ENCODE measurements at regions not wholly inside any gene's neighbourhood (a gene's known extent, or its start where the extent isn't known, plus 50 kb on each side); places are given as distances from the start of the nearest gene placed in this dataset.

DNA sequence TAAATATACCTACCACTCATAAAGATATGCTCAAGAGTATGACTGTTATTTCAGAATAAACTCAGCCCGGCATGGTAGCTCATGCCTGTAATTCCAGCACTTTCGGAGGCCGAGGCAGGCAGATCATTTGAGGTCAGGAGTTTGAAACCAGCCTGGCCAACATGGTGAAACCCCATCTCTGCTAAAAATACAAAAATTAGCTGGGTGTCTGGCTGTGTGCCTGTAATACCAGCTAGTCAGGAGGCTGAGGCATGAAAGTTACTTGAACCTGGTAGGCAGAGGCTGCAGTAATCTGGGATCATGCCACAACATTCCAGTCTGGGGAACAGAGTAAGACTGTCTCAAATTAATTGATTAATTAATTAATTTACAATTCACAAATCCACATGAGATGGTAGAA is 208.2 kb upstream of the PDGFD start:
- no peaks in the 10 kb centered on the region for H3K36me3 ChIP-seq (replicated peaks in 1 of 2; ENCODE audit: control insufficient read depth in 1 of 2, insufficient read depth in 2 of 2, low read length in 2 of 2)
- no peaks in the 10 kb centered on the region for H3K27me3 ChIP-seq (ENCODE audit: control insufficient read depth in 1 of 2, insufficient read depth in 2 of 2, low read length in 2 of 2)
- in situ Hi-C loops (cut with HindIII; ENCODE audit: extremely low pct_ligation_motif_present, low pct_unique_long_range_greater_than_20kb): no loop called here
- H3K9me3 ChIP-seq (ENCODE audit: low read length): no peaks in the 10 kb centered on the region
- intact Hi-C loops (cut with micrococcal nuclease; ENCODE audit: unreplicated experiment): no loop called here
- no peak for DNase-seq (ENCODE audit: low spot score)
- ATAC-seq: no peak
- 15% methylated on average over 2 of the region's 3 CpGs for WGBS (ENCODE audit: low lambda C conversion rate)
- H3K9ac ChIP-seq (ENCODE audit: insufficient read depth, low read depth, low read length): no peak overlapping the region
- H3K4me1 ChIP-seq (ENCODE audit: insufficient read depth, low read length): no peaks in the 10 kb centered on the region
- H3K4me2 ChIP-seq (ENCODE audit: low read depth, low read length): no peak overlapping the region
- no peak overlapping the region for H2AFZ ChIP-seq (ENCODE audit: low read length)
- BruUV-seq (replicated peaks): no TSS peak
- no peaks in the 10 kb centered on the region for H4K20me1 ChIP-seq (ENCODE audit: insufficient read depth, low read length)
- POLR2A ChIA-PET: no interaction called here
- CTCF ChIA-PET (ENCODE audit: low intra/inter-chr PET ratio, low total read pairs): no interaction called here
- H3K4me3 ChIP-seq (replicated peaks in 1 of 3; ENCODE audit: insufficient read depth in 1 of 3, low read depth in 2 of 3, low read length in 3 of 3): no peak overlapping the region
- no peak overlapping the region for H3K27ac ChIP-seq (ENCODE audit: extremely low read length, insufficient read depth, low read length)
- H3K79me2 ChIP-seq (ENCODE audit: insufficient read depth, low read length): no peaks in the 10 kb centered on the region
- no peak for FAIRE-seq
- TF ChIP-seq ATF2 (CRISPR knock-in tag; IDR thresholded peaks at IDR 0.05) (no peak), MAFF (IDR thresholded peaks at IDR 0.05; ENCODE audit: low read depth, low read length) (no peak), HES4 (CRISPR knock-in tag; IDR thresholded peaks at IDR 0.05; ENCODE audit: borderline replicate concordance) (no peak), SRSF9 (IDR thresholded peaks at IDR 0.05; ENCODE audit: borderline replicate concordance, insufficient read depth, low read depth, low read length, poor library complexity, severe bottlenecking) (no peak), ATF7 (IDR thresholded peaks at IDR 0.05) (no peak), ATF7 (CRISPR knock-in tag; IDR thresholded peaks at IDR 0.05) (no peak), NR2C2 (CRISPR knock-in tag; IDR thresholded peaks at IDR 0.05; ENCODE audit: borderline replicate concordance) (no peak), ZNF317 (CRISPR knock-in tag; IDR thresholded peaks at IDR 0.05) (no peak), ZNF556 (CRISPR knock-in tag; IDR thresholded peaks at IDR 0.05; ENCODE audit: borderline replicate concordance) (no peak), ARID5B (CRISPR knock-in tag; IDR thresholded peaks at IDR 0.05) (no peak), RFX3 (CRISPR knock-in tag; IDR thresholded peaks at IDR 0.05) (no peak), ZNF17 (CRISPR knock-in tag; IDR thresholded peaks at IDR 0.05) (no peak), KLF15 (CRISPR knock-in tag; IDR thresholded peaks at IDR 0.05; ENCODE audit: borderline replicate concordance) (no peak), ARID4A (CRISPR knock-in tag; IDR thresholded peaks at IDR 0.05; ENCODE audit: borderline replicate concordance) (no peak)
- TF ChIP-seq, protein P1, sequence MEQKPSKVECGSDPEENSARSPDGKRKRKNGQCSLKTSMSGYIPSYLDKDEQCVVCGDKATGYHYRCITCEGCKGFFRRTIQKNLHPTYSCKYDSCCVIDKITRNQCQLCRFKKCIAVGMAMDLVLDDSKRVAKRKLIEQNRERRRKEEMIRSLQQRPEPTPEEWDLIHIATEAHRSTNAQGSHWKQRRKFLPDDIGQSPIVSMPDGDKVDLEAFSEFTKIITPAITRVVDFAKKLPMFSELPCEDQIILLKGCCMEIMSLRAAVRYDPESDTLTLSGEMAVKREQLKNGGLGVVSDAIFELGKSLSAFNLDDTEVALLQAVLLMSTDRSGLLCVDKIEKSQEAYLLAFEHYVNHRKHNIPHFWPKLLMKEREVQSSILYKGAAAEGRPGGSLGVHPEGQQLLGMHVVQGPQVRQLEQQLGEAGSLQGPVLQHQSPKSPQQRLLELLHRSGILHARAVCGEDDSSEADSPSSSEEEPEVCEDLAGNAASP (CRISPR knock-in tag; IDR thresholded peaks at IDR 0.05; ENCODE audit: borderline replicate concordance): no peak
